Activated naive CD4-positive, alpha-beta T cell treated with anti-CD3 and anti-CD28 coated beads for 36 hours (primary cell): ENCODE measurements at regions not wholly inside any gene's neighbourhood (a gene's known extent, or its start where the extent isn't known, plus 50 kb on each side); places are given as distances from the start of the nearest gene placed in this dataset.

Source experiments
- CTCF ChIA-PET: fragments of 350-600 bp; sonication (Branson Sonifier 250); formaldehyde crosslinking; loops from one replicate; lab custom pipeline; 2021; ENCODE audit warnings: antibody characterized with exemption; lab: Charles Lee
- DNase-seq: peaks from one replicate; pipeline ENCODE4 v3.0.0-alpha.2; 2020
- H3K27ac Mint-ChIP-seq: one replicate; pipeline ENCODE4 v1.8.0; 2021; ENCODE audit warnings: mild to moderate bottlenecking, mixed read lengths
- H3K27me3 Mint-ChIP-seq: one replicate; pipeline ENCODE4 v1.8.0; 2021; ENCODE audit warnings: low read depth, mixed read lengths
- H3K36me3 Mint-ChIP-seq: one replicate; pipeline ENCODE4 v1.8.0; 2021; ENCODE audit warnings: low read depth, mixed read lengths
- H3K4me1 Mint-ChIP-seq: one replicate; pipeline ENCODE4 v1.8.0; 2021; ENCODE audit warnings: low read depth, mixed read lengths
- H3K4me3 Mint-ChIP-seq: one replicate; pipeline ENCODE4 v1.8.0; 2021; ENCODE audit warnings: mild to moderate bottlenecking, moderate library complexity, mixed read lengths
- H3K9me3 Mint-ChIP-seq: one replicate; pipeline ENCODE4 v1.8.0; 2021; ENCODE audit warnings: mixed read lengths
- intact Hi-C: fragments of 100-400 bp; cut with micrococcal nuclease; formaldehyde crosslinking; loops from one replicate; pipeline ENCODE4 v1.15.1; 2023

DNA sequence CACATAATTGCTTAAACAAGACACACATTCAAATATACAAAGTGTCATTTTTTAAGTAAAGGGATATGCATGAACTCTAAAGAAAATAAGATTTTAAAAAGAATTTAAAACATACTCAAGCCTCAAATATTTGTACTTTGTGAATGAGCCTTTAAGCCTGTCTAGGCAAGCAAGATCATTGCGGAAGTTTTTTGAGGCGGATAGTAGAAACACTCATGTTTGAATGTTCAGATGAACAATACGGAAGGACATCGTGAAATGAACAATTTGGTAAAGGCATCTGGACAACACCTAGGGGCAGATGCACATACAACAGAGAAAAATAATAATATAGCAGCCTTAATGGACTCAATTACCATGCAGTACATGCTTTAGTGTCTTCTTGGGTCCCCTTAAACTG is 928.9 kb downstream of the TFAP2A start:
- Mint-ChIP-seq H3K36me3 (no peaks in the 10 kb centered on the region), H3K4me1 (no peaks in the 10 kb centered on the region), H3K4me3 (no peak overlapping the region), H3K9me3 (peaks cover 2% of the 10 kb centered on the region), H3K27ac (no peak overlapping the region), H3K27me3 (no peaks in the 10 kb centered on the region)
- CTCF ChIA-PET, result no interaction called here
- intact Hi-C loops, result no loop called here
- DNase-seq, result no peak

DNA sequence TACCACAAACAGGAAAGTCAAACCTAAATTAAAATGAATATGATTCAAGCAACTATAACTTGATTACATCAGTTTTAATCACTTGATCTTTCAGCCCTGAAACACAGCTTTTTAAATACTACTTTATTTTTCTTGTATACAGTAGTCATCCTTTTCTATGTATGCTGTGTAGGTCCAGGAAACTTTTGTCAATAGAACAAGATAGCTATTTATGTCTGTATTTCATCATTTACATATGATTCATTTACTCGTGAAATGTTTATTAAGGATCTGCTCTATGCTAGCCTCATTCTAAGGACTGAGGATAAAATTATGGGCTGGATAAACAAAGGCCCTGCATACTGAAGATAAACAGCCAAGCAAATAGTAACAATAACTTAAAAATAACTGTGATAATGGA is 930.2 kb downstream of the TFAP2A start:
- CTCF ChIA-PET, result interaction anchor here (0.6 kb wide), 1 partner anchor 178 kb away, joined by 3 read pairs; no protein-coding TSS in a partner anchor
- intact Hi-C loops, result no loop called here
- Mint-ChIP-seq H3K9me3 (peaks cover 2% of the 10 kb centered on the region), H3K4me3 (no peak overlapping the region), H3K4me1 (no peaks in the 10 kb centered on the region), H3K36me3 (no peaks in the 10 kb centered on the region), H3K27me3 (no peaks in the 10 kb centered on the region), H3K27ac (no peak overlapping the region)
- DNase-seq, result no peak

DNA sequence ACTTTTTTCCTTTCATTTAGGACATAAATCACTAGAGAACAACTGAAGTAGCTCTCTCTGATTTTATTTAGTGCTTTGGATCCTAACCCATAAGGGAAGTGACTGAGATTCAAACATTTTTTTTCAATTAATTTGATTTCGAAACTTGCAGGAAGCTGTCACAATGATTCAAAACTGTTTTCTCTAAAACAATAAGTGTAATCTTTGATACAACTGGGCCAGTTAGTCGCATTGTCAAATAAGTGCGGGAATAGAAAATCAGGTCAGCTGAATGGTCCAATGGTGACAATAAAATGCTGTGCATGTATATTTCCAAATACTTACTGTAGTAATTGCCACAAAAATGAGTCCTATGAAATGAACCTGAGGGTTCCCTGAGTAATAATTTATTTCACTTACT is 930.8 kb downstream of the TFAP2A start:
- intact Hi-C loops, result no loop called here
- H3K4me1 Mint-ChIP-seq, result no peaks in the 10 kb centered on the region
- no peaks in the 10 kb centered on the region for H3K27me3 Mint-ChIP-seq
- CTCF ChIA-PET, result interaction anchor here (1.3 kb wide), 1 partner anchor 12 kb away, joined by 3 read pairs; no protein-coding TSS in a partner anchor
- no peak overlapping the region for H3K4me3 Mint-ChIP-seq
- DNase-seq, result no peak
- peaks cover 2% of the 10 kb centered on the region for H3K9me3 Mint-ChIP-seq
- H3K36me3 Mint-ChIP-seq, result no peaks in the 10 kb centered on the region
- H3K27ac Mint-ChIP-seq, result no peak overlapping the region

DNA sequence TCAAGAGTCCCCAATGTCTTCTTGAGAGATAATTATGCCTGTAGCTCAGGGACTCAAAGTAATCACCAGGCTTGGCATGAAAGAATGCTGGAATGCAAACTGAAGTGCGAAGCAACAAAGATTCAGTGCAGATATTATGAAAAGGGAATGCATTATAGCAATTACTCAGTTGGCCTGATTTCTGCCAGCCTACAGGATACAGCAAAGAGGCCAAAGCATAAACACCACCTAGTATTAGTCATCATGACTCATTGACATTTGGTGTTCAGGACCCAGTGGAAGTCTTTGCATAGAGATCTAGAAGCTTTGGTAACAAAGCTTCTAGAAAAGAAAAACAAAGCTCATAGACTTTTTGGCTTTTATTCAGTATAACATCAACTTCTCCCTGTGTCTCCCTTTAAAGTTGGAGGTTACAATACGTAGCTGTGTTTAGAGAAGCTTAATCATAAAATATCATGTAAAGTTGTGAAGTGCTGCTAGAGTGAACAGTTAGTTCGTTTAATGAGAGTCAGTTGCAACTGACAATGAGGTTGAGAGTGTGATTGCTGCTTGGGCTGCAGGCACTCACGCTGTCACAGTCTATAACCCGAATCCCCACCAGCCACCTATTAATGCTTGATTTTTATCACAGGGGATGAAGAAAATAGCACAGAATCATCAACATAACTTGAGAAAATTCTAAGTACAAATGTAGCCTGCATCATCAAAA is 932.7 kb downstream of the TFAP2A start:
- no peak overlapping the region for H3K4me3 Mint-ChIP-seq
- CTCF ChIA-PET, result no interaction called here

DNA sequence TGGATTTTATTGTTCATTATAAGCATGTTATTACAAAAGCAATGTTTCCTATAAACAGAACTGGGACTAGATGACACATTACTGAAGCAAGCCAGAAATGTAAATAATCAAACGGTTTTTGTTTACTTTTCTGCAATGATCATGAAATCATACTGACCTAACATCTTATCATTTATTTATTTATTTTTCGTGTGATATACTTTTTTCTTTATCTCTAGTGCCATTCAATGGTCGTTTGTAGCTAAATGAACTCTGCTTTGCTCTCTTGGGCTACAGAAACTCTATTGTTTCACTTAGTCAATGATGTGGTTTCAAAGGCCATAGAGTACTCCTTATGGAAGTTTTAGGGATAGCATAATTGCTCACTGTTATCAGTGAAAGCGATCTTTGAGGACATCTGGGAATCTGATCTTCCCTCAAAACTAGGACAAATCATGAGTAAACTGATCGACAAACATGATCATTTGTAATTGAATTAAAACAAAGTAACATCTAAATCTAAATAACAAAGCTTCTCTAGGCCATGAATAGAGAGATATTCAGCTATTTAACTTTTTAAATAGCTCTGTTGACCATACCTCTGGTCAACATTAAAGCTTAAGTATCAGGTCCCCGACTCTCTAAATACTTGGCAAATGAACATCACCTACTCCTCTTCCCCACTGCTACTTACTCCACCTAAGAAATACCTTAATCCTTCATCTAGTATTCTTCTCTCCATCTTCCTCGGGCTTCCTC is 933.4 kb downstream of the TFAP2A start:
- CTCF ChIA-PET, result no interaction called here
- no peaks in the 10 kb centered on the region for H3K4me1 Mint-ChIP-seq

More for the DNA sequence above, 932.7 kb downstream of the TFAP2A start:
- Mint-ChIP-seq H3K4me1 (no peaks in the 10 kb centered on the region), H3K27ac (no peak overlapping the region), H3K27me3 (no peaks in the 10 kb centered on the region), H3K9me3 (peaks cover 2% of the 10 kb centered on the region), H3K36me3 (no peaks in the 10 kb centered on the region)
- DNase-seq, result no peak
- intact Hi-C loops, result no loop called here

DNA sequence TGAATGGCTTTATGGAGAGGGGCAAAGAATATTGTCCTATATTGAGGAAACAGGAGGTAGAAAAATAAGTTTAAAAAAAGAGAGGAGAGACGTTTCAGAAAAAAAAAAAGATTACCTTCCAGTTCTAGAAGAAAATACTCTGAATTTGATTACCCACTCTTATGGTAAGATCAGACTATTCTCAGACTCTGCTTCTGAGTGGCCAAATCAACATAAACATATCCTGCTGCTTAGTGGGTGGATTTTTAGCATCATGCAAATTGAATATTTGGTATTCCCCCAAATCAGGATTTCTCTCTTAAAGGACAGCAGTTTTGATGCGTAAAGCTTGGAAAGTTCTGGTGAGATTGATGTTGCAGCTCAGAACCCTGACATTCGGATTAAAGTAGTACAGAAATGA is 946.6 kb downstream of the TFAP2A start:
- H3K27me3 Mint-ChIP-seq, result no peaks in the 10 kb centered on the region
- no peak overlapping the region for H3K27ac Mint-ChIP-seq
- H3K9me3 Mint-ChIP-seq, result peaks cover 10% of the 10 kb centered on the region
- H3K4me1 Mint-ChIP-seq, result no peaks in the 10 kb centered on the region
- no peaks in the 10 kb centered on the region for H3K36me3 Mint-ChIP-seq
- DNase-seq, result no peak
- intact Hi-C loops, result no loop called here
- H3K4me3 Mint-ChIP-seq, result no peak overlapping the region
- CTCF ChIA-PET, result no interaction called here

More for the DNA sequence above, 933.4 kb downstream of the TFAP2A start:
- H3K4me3 Mint-ChIP-seq, result no peak overlapping the region
- H3K27ac Mint-ChIP-seq, result no peak overlapping the region
- DNase-seq, result no peak
- intact Hi-C loops, result no loop called here
- H3K9me3 Mint-ChIP-seq, result peaks cover 1% of the 10 kb centered on the region
- H3K27me3 Mint-ChIP-seq, result no peaks in the 10 kb centered on the region
- H3K36me3 Mint-ChIP-seq, result no peaks in the 10 kb centered on the region

DNA sequence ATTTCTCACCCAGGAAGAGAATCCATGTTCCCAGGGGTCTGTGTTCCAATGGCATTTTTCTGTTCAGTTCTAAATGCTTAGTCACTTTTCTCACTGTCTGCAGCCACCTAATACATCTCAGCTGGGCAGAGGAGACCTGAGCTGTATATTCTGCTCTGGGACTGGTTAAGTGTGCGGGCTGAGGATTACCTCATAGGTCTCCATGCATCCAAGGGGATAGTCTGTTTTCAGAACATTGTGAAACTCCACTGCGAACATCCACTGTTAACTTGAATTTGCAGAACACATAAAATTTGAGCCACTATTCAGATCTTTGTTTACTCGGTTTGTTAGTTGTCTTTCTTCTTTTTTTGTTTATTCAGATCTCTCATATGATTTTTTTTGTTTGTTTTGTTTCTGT is 947.1 kb downstream of the TFAP2A start:
- H3K27ac Mint-ChIP-seq, result no peak overlapping the region
- no peak overlapping the region for H3K4me3 Mint-ChIP-seq
- intact Hi-C loops, result no loop called here
- no peak for DNase-seq
- CTCF ChIA-PET, result interaction anchor here (0.6 kb wide), 1 partner anchor 604 kb away, joined by 5 read pairs; no protein-coding TSS in a partner anchor
- H3K27me3 Mint-ChIP-seq, result no peaks in the 10 kb centered on the region
- H3K9me3 Mint-ChIP-seq, result peaks cover 10% of the 10 kb centered on the region
- no peaks in the 10 kb centered on the region for H3K4me1 Mint-ChIP-seq
- no peaks in the 10 kb centered on the region for H3K36me3 Mint-ChIP-seq

DNA sequence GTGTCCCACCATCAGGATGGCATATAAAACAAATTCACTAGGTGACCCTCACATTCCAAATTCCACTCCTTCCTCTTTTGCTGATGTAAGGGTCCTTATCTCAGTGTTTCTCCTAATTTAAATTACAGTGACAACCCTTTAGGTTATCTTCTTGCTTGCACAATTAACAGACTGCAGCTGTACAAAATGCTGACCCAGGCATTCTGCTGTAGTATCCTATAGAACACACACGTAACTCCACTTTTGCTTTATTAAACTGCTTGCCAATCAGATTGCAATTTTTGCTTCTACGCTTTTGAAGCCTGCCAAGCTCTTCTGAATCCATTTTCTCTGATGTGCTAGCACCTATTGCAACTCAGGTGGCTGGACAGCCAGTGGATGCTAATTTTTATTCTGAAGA is 950.3 kb downstream of the TFAP2A start:
- Mint-ChIP-seq H3K4me1 (no peaks in the 10 kb centered on the region), H3K27me3 (no peaks in the 10 kb centered on the region), H3K9me3 (peaks cover 9% of the 10 kb centered on the region), H3K4me3 (no peak overlapping the region), H3K36me3 (no peaks in the 10 kb centered on the region), H3K27ac (no peak overlapping the region)
- DNase-seq, result no peak
- intact Hi-C loops, result no loop called here
- CTCF ChIA-PET, result no interaction called here

DNA sequence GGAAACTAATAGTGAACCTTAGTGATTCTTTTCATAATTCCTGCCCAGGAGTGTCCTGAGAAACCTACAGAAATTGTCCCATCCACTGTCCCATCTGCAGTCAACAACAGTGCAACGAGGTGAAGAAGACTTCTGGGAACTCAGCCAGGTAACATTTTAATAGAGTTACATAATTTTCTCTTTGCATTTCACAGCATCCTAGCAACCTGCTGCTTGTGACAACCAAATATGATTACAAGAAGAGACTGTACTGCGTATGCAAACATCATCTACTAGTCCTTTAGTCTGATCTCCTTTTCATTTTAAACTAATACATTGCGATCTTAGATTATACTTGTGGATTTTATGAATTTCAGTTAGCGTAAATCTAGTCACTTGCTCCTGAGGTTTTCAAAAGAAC is 951.6 kb downstream of the TFAP2A start:
- intact Hi-C loops, result no loop called here
- CTCF ChIA-PET, result no interaction called here

DNA sequence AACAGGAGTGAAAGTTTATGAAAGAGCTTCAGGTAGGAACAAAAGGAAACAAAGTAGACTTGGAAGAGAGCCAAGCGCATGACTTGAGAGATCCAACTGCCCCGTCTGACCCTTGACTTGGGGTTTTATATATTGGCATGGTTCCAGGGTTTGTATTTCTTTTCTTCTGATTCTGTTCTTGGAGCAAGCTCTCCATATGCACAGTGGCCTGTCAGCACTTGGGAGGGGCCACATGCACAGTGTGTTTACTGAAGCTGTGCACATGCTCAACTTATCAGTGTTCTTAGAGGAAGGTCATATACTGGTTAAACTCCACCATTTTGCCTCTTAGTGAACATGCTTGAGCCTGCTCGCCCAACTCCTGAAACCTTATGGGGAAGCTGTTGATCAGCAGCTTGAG is 953.7 kb downstream of the TFAP2A start:
- no peak for DNase-seq
- Mint-ChIP-seq H3K27me3 (no peaks in the 10 kb centered on the region), H3K27ac (no peak overlapping the region), H3K36me3 (no peaks in the 10 kb centered on the region), H3K4me1 (no peaks in the 10 kb centered on the region), H3K9me3 (peaks cover 2% of the 10 kb centered on the region), H3K4me3 (no peak overlapping the region)
- intact Hi-C loops, result no loop called here
- CTCF ChIA-PET, result no interaction called here

More for the DNA sequence above, 951.6 kb downstream of the TFAP2A start:
- H3K4me1 Mint-ChIP-seq, result no peaks in the 10 kb centered on the region
- peaks cover 9% of the 10 kb centered on the region for H3K9me3 Mint-ChIP-seq
- H3K27ac Mint-ChIP-seq, result no peak overlapping the region
- no peak overlapping the region for H3K4me3 Mint-ChIP-seq
- DNase-seq, result no peak
- no peaks in the 10 kb centered on the region for H3K27me3 Mint-ChIP-seq
- no peaks in the 10 kb centered on the region for H3K36me3 Mint-ChIP-seq

DNA sequence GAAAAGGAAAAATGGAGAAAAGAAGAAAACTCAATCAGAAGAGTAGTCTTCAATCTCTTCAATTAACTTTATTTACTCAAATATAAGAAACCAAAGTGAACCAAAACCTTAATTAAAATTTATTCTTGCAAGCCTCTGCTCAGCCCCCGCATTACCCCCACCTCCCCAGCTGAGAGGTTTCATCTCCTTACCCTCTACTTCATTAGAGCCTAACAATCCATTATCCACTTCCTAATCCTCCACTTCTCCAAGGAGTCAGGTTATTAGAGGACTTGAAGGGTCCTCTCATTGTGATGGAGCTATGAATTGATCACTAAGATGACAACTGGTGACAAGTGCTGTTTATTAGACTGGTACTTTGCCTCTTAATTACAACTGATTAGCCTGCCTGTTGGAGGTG is 956.5 kb downstream of the TFAP2A start:
- CTCF ChIA-PET, result no interaction called here
- H3K27ac Mint-ChIP-seq, result no peak overlapping the region
- no peaks in the 10 kb centered on the region for H3K4me1 Mint-ChIP-seq
- H3K9me3 Mint-ChIP-seq, result no peaks in the 10 kb centered on the region
- no peak overlapping the region for H3K4me3 Mint-ChIP-seq
- no peaks in the 10 kb centered on the region for H3K36me3 Mint-ChIP-seq
- no peak for DNase-seq
- intact Hi-C loops, result no loop called here
- H3K27me3 Mint-ChIP-seq, result no peaks in the 10 kb centered on the region

DNA sequence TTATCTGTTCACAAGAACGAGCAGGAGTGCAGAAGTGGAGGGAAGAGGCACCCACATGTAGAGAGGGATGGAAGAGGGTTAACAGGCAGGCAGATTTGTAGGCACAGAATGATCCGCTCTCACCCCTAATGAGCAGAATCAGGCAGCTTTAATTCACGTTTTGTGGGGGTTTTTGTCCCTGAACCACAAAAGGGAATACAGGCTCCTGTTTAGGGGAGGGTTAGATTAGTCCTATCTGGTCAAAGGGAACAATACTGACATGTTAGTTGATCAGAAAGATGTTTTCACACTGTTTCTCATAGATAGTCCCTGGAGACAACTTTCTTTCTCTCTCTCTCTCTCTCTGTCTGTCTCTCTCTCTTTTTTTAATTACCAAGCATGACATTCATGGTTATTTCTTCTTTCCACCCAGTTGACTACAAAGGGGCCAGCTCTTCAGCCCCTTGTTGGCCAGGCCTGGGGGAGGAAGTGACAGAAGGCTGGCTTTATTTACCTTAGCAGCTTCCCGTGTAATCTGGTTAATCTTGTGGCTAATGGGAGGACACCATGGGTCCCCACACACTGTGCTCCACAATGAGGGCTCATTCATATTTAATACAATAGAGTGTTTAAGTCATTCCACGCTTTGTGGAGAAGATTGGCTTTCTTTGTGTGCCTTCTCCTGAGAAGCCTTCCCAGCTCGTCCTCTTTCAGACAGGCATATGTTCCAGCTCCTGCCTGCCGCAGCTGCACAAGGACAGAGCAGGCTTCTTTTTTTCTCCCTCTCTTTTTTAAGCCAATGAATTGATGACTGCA is 958.8 kb downstream of the TFAP2A start:
- DNase-seq, result no peak
- Mint-ChIP-seq H3K27me3 (no peaks in the 10 kb centered on the region), H3K4me1 (no peaks in the 10 kb centered on the region), H3K36me3 (no peaks in the 10 kb centered on the region), H3K4me3 (no peak overlapping the region), H3K9me3 (no peaks in the 10 kb centered on the region), H3K27ac (no peak overlapping the region)
- intact Hi-C loops, result no loop called here
- CTCF ChIA-PET, result no interaction called here
